A673 (cell line): ENCODE measurements at regions not wholly inside any gene's neighbourhood (a gene's known extent, or its start where the extent isn't known, plus 50 kb on each side); places are given as distances from the start of the nearest gene placed in this dataset.

Experiments used
- BruUV-seq: library from RNA; stranded (reverse); fragments of 400-500 nt; replicated peaks from 2 replicates; lab custom pipeline; 2021; lab: Mats Ljungman, UMichigan
- CTCF ChIA-PET: fragments of 300-600 bp; sonication (Branson Sonifier 250); formaldehyde crosslinking; loops from one replicate; lab custom pipeline; 2022; ENCODE audit warnings: antibody characterized with exemption; lab: Charles Lee
- POLR2A ChIA-PET: fragments of 300-600 bp; sonication (Branson Sonifier 250); formaldehyde crosslinking; loops from one replicate; lab custom pipeline; 2022; ENCODE audit warnings: antibody characterized with exemption; ENCODE audit not compliant: low non-redundant PET; lab: Charles Lee
- DNase-seq: peaks from one replicate; pipeline ENCODE4 v3.0.0-alpha.2; 2015; ENCODE audit warnings: low spot score
- H3K27ac ChIP-seq: fragments of 200-600 bp; sonication (generic); 2 replicates; pipeline ENCODE4 v1.5.1; 2016; ENCODE audit warnings: mixed run types, low read depth, mild to moderate bottlenecking, mixed read lengths, antibody characterized with exemption, low read length; ENCODE audit not compliant: poor library complexity, severe bottlenecking
- H3K27me3 ChIP-seq: fragments of 200-600 bp; sonication (generic); replicated peaks from 2 replicates; pipeline ENCODE4 v1.6.1; 2017; ENCODE audit warnings: mixed run types, low read depth, mild to moderate bottlenecking, mixed read lengths, antibody characterized with exemption, low read length; ENCODE audit not compliant: insufficient read depth, poor library complexity
- H3K36me3 ChIP-seq: fragments of 200-600 bp; sonication (generic); 2 replicates; pipeline ENCODE4 v1.6.1; 2016; ENCODE audit warnings: mixed run types, mild to moderate bottlenecking, mixed read lengths, antibody characterized with exemption, low read length; ENCODE audit not compliant: insufficient read depth, poor library complexity, severe bottlenecking
- H3K4me1 ChIP-seq: fragments of 200-600 bp; sonication (generic); 2 replicates; pipeline ENCODE4 v1.6.1; 2017; ENCODE audit warnings: mixed run types, mild to moderate bottlenecking, mixed read lengths, antibody characterized with exemption, low read length; ENCODE audit not compliant: insufficient read depth, poor library complexity, severe bottlenecking
- H3K4me3 ChIP-seq: fragments of 200-600 bp; sonication (generic); 2 replicates; pipeline ENCODE4 v1.5.1; 2016; ENCODE audit warnings: low read depth, mixed run types, mild to moderate bottlenecking, mixed read lengths, low read length; ENCODE audit not compliant: poor library complexity, severe bottlenecking
- H3K9me3 ChIP-seq: fragments of 200-600 bp; sonication (generic); 2 replicates; pipeline ENCODE4 v1.6.1; 2016; ENCODE audit warnings: mixed run types, low read depth, mild to moderate bottlenecking, mixed read lengths, antibody characterized with exemption, low read length; ENCODE audit not compliant: poor library complexity, severe bottlenecking
- CTCF ChIP-seq: fragments of 300-800, 200-600 bp; sonication (generic); conservative IDR thresholded peaks from 2 replicates; pipeline ENCODE4 v1.5.1; 2017; ENCODE audit warnings: low read depth, mild to moderate bottlenecking, antibody characterized with exemption, low read length, moderate library complexity, mixed read lengths
- EZH2 ChIP-seq: fragments of 200-600 bp; sonication (generic); IDR thresholded peaks from 2 replicates; pipeline ENCODE4 v1.6.1; 2017; ENCODE audit warnings: borderline replicate concordance, low read depth, mild to moderate bottlenecking, mixed read lengths, antibody characterized with exemption, low read length; ENCODE audit not compliant: poor library complexity, severe bottlenecking
- intact Hi-C: fragments of 100-400 bp; cut with micrococcal nuclease; formaldehyde crosslinking; loops from one replicate; pipeline ENCODE4 v1.10.0; 2022; ENCODE audit not compliant: unreplicated experiment

- no peak for TF ChIP-seq CTCF
- no peak for TF ChIP-seq EZH2
- intact Hi-C loops, result loop anchor here (5.0 to 10.0 kb wide), 2 partner anchors 388 to 800 kb away; no protein-coding TSS in a partner anchor
- no TSS peak for BruUV-seq
- no peak overlapping the region for H3K4me3 ChIP-seq
- no peaks in the 10 kb centered on the region for H3K27me3 ChIP-seq
- CTCF ChIA-PET, result interaction anchor here (0.6 kb wide), 1 partner anchor 12 kb away, joined by 3 read pairs; no protein-coding TSS in a partner anchor
- POLR2A ChIA-PET, result no interaction called here
- H3K9me3 ChIP-seq, result no peaks in the 10 kb centered on the region
- H3K27ac ChIP-seq, result no peak overlapping the region
- H3K4me1 ChIP-seq, result no peaks in the 10 kb centered on the region
- H3K36me3 ChIP-seq, result no peaks in the 10 kb centered on the region
- no peak for DNase-seq
These were observed 203.5 kb downstream of the RBM46 start for GRCh38 chr4:154984616-154985015.

- intact Hi-C loops, result loop anchor here (10.0 kb wide), 1 partner anchor 799 kb away; no protein-coding TSS in a partner anchor
- TF ChIP-seq CTCF (no peak), EZH2 (no peak)
These were observed 204.6 kb downstream of the RBM46 start for GRCh38 chr4:154985673-154986072.

GRCh38 chr4:154988511-154988910 lies 207.4 kb downstream of the RBM46 start:
- ChIA-PET POLR2A (no interaction called here), CTCF (no interaction called here)
- Histone ChIP-seq H3K4me1 (no peaks in the 10 kb centered on the region), H3K9me3 (no peaks in the 10 kb centered on the region), H3K27ac (no peak overlapping the region), H3K36me3 (no peaks in the 10 kb centered on the region), H3K27me3 (no peaks in the 10 kb centered on the region), H3K4me3 (no peak overlapping the region)
- TF ChIP-seq CTCF (no peak), EZH2 (no peak)
- intact Hi-C loops, result loop anchor here (10.0 kb wide), 1 partner anchor 796 kb away; no protein-coding TSS in a partner anchor
- no TSS peak for BruUV-seq
- no peak for DNase-seq

More at GRCh38 chr4:154985673-154986072, 204.6 kb downstream of the RBM46 start:
- CTCF ChIA-PET, result no interaction called here
- Histone ChIP-seq H3K36me3 (no peaks in the 10 kb centered on the region), H3K4me3 (no peak overlapping the region), H3K27ac (no peak overlapping the region), H3K4me1 (no peaks in the 10 kb centered on the region), H3K27me3 (no peaks in the 10 kb centered on the region), H3K9me3 (no peaks in the 10 kb centered on the region)
- POLR2A ChIA-PET, result no interaction called here
- DNase-seq, result no peak
- BruUV-seq, result no TSS peak
